Left forelimb (tissue), 1 donor: ENCODE measurements at regions not wholly inside any gene's neighbourhood (a gene's known extent, or its start where the extent isn't known, plus 50 kb on each side); places are given as distances from the start of the nearest gene placed in this dataset.
"Not testable (repeated sequence)": the region's sequence is repeated elsewhere in the genome, so short reads cannot be mapped to it uniquely, and the experiment has no call there.

ENCODE experiments used
- DNase-seq: peaks from one replicate; pipeline ENCODE4 v3.0.0-alpha.2; 2018; ENCODE audit warnings: low spot score

- DNase-seq = no peak
These were observed 81.4 kb upstream of the PODXL start for GRCh38 chr7:131637859-131638258.

GRCh38 chr7:131636092-131636491 lies 79.7 kb upstream of the PODXL start:
- no peak for DNase-seq

DNA sequence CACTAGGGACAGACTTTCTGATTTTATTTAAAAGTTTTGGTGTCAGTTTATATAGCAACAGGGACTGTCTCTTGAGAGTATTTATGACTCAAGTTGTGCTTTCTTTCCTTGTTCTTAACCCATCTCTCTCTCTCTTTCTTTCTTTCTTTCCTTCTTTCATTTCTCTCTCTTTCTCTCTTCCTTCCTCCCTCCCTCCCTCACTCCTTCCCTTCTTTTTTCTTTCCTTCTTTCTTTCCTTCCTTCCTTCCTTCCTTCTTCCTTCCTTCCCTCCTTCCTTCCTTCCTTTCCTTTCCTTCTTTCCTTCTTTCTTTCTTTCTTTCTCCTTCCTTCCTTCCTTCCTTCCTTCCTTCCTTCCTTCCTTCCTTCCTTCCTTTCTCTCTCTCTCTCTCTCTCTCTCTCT lies 77.8 kb upstream of the PODXL start:
- not testable (repeated sequence) for DNase-seq

- no peak for DNase-seq
These were observed 77.0 kb upstream of the PODXL start for GRCh38 chr7:131633342-131633843.

DNA sequence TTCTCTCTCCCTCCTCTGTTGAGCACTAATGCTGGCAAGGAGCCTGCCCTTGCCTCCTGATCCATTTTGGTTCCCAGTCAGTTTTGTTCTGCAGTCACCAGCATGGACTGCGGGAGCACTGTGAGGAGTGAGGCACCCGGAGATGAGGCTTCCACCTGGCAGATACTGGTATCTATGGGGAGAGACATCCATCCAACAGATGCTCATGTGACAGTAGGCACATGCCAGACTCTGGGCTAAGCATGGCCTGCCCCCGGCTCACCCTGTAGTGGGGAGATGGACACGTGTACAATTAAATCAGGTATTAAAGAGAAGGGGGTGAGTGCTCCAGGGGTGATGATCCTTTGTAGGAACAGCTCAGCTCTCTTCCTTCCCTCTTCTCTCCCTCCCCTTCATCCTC lies 74.0 kb upstream of the PODXL start:
- DNase-seq = no peak

DNA sequence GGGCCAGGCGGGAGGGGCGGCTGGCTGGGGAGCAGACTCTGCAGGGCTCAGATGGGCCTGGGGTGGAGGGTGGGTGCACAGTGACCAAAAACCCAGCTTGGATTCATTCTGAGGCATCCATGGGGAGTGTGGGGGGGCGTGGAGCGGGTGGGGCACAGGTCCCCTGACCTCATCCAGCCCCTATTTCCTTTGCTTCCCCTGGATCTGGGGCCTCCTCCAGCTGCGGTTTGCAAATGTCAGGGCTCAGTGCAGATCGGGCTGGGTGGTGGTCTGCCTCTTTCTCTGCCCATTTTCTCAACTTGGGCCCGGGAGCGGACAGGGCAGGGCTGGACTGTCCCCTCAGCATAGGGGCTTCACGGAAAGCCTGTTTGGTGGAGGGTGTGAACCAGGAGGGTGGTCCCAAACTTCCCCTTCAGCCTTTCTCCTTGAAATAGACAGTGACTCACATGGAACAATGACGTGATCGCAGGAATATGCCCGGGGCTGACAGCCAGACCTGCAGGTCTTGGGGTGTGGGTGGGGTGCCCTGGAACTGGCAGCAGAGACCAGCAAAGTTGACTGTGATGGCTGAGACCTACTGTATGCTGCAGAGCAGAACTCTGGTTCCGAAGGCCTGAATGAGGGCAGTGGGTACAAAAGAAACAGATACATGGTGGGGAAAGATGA lies 72.9 kb upstream of the PODXL start:
- DNase-seq = no peak

- no peak for DNase-seq
These were observed 72.2 kb upstream of the PODXL start for GRCh38 chr7:131628634-131629033.

- no peak for DNase-seq
These were observed 71.3 kb upstream of the PODXL start for GRCh38 chr7:131627735-131628190.

- DNase-seq = no peak
These were observed 70.2 kb upstream of the PODXL start for GRCh38 chr7:131626643-131627042.

DNA sequence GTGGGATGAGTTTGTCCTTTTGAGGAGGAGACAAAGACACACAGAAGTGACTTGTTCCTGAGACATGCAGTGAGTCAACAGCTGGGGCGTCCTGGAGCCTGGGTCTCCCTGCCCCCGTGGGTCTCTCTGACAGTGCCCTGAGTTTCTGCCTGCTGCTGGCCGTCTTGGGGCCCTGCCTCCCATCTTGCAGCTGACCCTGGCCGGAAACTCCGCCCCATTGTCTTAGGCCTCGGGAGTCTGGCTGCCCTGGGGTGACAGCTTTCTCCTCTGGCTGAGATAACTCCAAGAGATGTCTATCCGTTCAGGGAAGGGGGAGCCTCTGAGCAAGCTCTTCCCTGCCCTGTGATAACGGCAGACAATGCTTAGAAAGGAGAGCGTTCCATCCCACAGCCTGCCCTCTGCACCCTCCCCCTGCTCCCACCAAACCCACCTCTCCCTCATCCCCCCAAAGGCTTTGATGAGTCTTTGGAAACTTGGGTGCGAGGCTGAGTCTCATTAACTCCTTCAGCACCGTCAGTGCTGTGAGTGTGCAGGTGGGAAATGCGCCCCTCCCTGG lies 69.5 kb upstream of the PODXL start:
- no peak for DNase-seq

- not testable (repeated sequence) for DNase-seq
These were observed 68.9 kb upstream of the PODXL start for GRCh38 chr7:131625345-131625744.

GRCh38 chr7:131624536-131624935 lies 68.1 kb upstream of the PODXL start:
- DNase-seq = no peak

GRCh38 chr7:131623154-131623553 lies 66.7 kb upstream of the PODXL start:
- DNase-seq = no peak

DNA sequence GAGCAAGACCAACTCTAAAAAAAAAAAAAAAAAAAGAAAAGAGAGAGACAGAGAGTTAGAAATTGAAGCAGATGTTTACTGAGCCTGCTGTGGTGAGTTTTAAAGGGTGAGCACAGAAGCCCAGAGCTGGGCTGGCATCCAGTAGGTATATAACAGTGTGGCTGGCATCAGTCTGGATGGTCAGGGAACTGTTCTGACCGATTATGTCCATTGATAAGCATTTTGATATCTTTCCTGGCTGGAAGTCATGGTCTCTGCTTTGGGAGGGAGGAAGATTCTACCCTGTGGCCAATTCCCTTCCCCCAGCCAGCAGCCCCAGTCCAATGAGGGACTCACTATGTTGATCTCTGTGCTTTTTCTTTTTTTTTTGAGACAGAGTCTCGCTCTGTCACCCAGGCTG lies 65.2 kb upstream of the PODXL start:
- DNase-seq = no peak

DNA sequence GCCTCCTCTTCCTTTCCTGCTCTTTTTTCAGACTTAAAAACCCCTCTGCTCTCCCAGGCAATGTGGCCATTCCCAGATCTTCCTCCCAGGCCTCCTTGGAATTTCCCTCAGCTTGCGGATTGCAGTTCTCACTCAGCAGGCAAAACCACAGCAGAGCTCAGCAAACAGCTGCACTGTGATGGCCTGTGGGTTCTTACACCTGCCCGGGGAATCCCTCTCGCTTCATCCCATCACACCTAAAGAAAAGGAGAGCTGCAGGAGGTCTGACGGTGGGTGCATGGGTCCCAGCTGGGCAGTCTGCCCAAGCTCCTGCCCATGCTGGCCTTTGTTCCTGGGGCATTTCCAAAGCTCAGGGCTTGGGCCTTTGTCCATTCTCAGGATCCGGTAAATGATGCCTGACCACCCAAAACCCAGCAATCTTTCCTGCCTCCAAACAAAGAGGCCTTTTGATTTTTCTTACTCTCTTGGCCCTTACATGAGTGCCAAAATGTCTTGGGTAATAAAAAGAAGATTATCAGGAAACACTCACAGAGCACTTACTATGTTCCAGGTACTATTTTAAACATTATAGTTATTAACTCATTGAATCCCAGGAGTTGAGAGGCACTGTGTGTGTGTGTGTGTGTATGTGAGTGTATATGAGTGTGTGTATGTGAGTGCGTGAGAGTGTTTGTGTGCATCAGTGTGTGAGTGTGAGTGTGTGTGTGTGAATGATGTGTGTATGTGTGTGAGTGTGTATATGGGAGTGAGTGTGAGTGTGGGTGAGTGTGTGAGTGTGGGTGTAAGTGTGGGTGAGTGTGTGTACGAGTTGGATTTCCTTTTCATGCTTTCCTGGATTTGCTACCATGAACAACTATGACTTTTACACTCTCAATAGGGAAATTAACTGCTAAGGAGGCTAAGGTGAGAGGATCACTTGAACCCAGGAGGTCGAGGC lies 64.5 kb upstream of the PODXL start:
- no peak for DNase-seq

GRCh38 chr7:131619336-131620305 lies 63.2 kb upstream of the PODXL start:
- DNase-seq = no peak

DNA sequence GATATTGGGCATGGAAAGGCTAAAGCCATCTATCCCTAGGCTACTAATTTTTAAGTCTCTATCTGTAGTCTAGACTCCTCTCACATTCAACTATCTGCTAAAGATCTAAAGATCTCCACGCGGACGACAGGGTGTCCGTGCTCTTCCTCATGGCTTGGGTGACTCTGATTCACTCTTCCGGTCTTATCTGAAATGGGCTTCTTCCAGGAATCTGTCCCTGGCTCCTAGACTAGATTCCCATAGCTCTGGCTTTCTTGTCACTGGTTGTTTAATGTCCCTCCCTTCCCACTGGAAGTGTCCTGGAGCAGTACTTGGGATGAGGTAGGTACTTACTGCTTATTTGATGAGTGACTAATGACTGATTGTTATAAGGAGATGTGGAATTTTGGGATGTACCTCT lies 62.0 kb upstream of the PODXL start:
- DNase-seq = no peak

- no peak for DNase-seq
These were observed 60.2 kb upstream of the PODXL start for GRCh38 chr7:131616487-131617200.

GRCh38 chr7:131613909-131614308 lies 57.5 kb upstream of the PODXL start:
- DNase-seq = no peak

GRCh38 chr7:131610007-131610406 lies 53.6 kb upstream of the PODXL start:
- no peak for DNase-seq

DNA sequence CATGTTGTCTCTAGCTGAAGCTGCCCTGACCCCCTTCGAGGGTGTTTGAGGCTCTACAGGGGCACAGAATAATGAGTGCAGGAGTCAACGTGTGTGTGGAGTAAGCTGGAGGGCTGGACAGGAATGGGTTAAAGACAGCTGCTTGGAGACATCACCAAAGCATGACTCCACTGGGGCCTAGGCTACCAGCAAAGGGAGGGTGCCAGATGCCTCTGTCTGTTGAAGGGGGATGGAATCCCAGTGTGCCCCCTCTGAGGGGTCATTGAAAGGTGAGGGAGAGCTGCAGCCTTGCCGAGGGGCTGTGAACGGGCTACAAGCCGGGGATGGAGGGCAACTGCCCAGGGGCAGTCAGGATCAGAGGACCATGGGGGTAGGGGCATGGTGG lies 51.7 kb upstream of the PODXL start:
- no peak for DNase-seq
